CD4-positive, alpha-beta T cell (primary cell): ENCODE measurements at regions not wholly inside any gene's neighbourhood (a gene's known extent, or its start where the extent isn't known, plus 50 kb on each side); places are given as distances from the start of the nearest gene placed in this dataset.
A peak's percentile ranks its signal among the peaks of the same experiment; 100 is the strongest.

Experiments
- ATAC-seq: fragments of 200-7000 bp; cut with Tn5 transposase; one replicate; pipeline ENCODE4 v1.10.0; 2022; ENCODE audit warnings: mild to moderate bottlenecking; ENCODE audit not compliant: poor library complexity
- CTCF ChIA-PET: fragments of 350-600 bp; sonication (Branson Sonifier 250); formaldehyde crosslinking; loops from one replicate; lab custom pipeline; 2021; ENCODE audit warnings: antibody characterized with exemption, inconsistent platforms; lab: Charles Lee
- POLR2A ChIA-PET: fragments of 350-600 bp; sonication (Branson Sonifier 250); formaldehyde crosslinking; loops from one replicate; lab custom pipeline; 2021; ENCODE audit warnings: antibody characterized with exemption, inconsistent platforms; lab: Charles Lee
- DNase-seq, 14 experiments: peaks; one replicate each; pipeline ENCODE4 v3.0.0-alpha.2; 2013 to 2020; ENCODE audit warnings: mixed read lengths in 2 of 14
- H3K27ac ChIP-seq, 2 donors: one replicate each; pipeline versions ENCODE4 v1.5.1 to v1.7.0; 2013; ENCODE audit warnings: low read length in 2 of 2, low read depth in 1 of 2, mild to moderate bottlenecking in 1 of 2
- H3K27me3 ChIP-seq, 2 experiments: 1 replicate in 1 of 2; 2 replicates in 1 of 2; pipeline versions ENCODE4 v1.6.1 to v1.7.0; 2013; ENCODE audit warnings: low read length in 2 of 2, control low read depth in 1 of 2, mild to moderate bottlenecking in 1 of 2, moderate library complexity in 1 of 2; ENCODE audit not compliant: insufficient read depth in 2 of 2, control insufficient read depth in 1 of 2
- H3K36me3 ChIP-seq: one replicate; pipeline ENCODE4 v1.6.1; 2013; ENCODE audit warnings: low read length, control low read depth; ENCODE audit not compliant: insufficient read depth
- H3K4me1 ChIP-seq: one replicate; pipeline ENCODE4 v1.6.1; 2013; ENCODE audit warnings: low read length, control low read depth; ENCODE audit not compliant: insufficient read depth
- H3K4me3 ChIP-seq: one replicate; pipeline ENCODE4 v1.5.1; 2013; ENCODE audit warnings: mild to moderate bottlenecking, low read length, moderate library complexity
- H3K9me3 ChIP-seq, 2 experiments: 1 replicate in 1 of 2; 2 replicates in 1 of 2; pipeline versions ENCODE4 v1.6.1 to v1.7.0; 2013; ENCODE audit warnings: low read length in 2 of 2, mild to moderate bottlenecking in 2 of 2, control low read depth in 1 of 2, moderate library complexity in 1 of 2; ENCODE audit not compliant: control insufficient read depth in 1 of 2, insufficient read depth in 1 of 2
- H3K27ac Mint-ChIP-seq: one replicate; pipeline ENCODE4 v1.8.0; 2020; ENCODE audit warnings: mixed read lengths
- H3K27me3 Mint-ChIP-seq: one replicate; pipeline ENCODE4 v1.8.0; 2021; ENCODE audit warnings: mixed read lengths
- H3K36me3 Mint-ChIP-seq: one replicate; pipeline ENCODE4 v1.8.0; 2021; ENCODE audit warnings: low read depth, mixed read lengths
- H3K4me1 Mint-ChIP-seq: one replicate; pipeline ENCODE4 v1.8.0; 2021; ENCODE audit warnings: low read depth, mixed read lengths
- H3K4me3 Mint-ChIP-seq: one replicate; pipeline ENCODE4 v1.8.0; 2020; ENCODE audit warnings: mild to moderate bottlenecking, mixed read lengths
- H3K9me3 Mint-ChIP-seq: one replicate; pipeline ENCODE4 v1.8.0; 2020; ENCODE audit warnings: mixed read lengths
- intact Hi-C, 2 experiments: fragments of 100-400 bp; cut with DNase I in 1 of 2; cut with micrococcal nuclease in 1 of 2; formaldehyde crosslinking; loops; one replicate each; pipeline versions ENCODE4 v1.15.1 to v1.9.0; 2023 to 2025; cut with DNase I, micrococcal nuclease
- TF ChIP-seq, protein P1 (sequence below): fragments of 200-600 bp; IDR thresholded peaks from one replicate; pipeline ENCODE4 v1.8.0; 2022; ENCODE audit warnings: antibody characterized with exemption, mild to moderate bottlenecking

GRCh38 chr15:77867266-77868047 lies 210.1 kb downstream of the TBC1D2B start:
- Histone ChIP-seq H3K36me3 (no peaks in the 10 kb centered on the region), H3K27ac (no peak overlapping the region), H3K4me1 (peaks cover 5% of the 10 kb centered on the region), H3K9me3 (no peaks in the 10 kb centered on the region), H3K27me3 (no peaks in the 10 kb centered on the region), H3K4me3 (no peak overlapping the region)
- TF ChIP-seq, protein P1, sequence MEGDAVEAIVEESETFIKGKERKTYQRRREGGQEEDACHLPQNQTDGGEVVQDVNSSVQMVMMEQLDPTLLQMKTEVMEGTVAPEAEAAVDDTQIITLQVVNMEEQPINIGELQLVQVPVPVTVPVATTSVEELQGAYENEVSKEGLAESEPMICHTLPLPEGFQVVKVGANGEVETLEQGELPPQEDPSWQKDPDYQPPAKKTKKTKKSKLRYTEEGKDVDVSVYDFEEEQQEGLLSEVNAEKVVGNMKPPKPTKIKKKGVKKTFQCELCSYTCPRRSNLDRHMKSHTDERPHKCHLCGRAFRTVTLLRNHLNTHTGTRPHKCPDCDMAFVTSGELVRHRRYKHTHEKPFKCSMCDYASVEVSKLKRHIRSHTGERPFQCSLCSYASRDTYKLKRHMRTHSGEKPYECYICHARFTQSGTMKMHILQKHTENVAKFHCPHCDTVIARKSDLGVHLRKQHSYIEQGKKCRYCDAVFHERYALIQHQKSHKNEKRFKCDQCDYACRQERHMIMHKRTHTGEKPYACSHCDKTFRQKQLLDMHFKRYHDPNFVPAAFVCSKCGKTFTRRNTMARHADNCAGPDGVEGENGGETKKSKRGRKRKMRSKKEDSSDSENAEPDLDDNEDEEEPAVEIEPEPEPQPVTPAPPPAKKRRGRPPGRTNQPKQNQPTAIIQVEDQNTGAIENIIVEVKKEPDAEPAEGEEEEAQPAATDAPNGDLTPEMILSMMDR = no peak
- no peak for ATAC-seq
- no peak overlapping the region for H3K4me3 Mint-ChIP-seq
- ChIA-PET POLR2A (no interaction called here), CTCF (no interaction called here)
- H3K9me3 Mint-ChIP-seq = no peaks in the 10 kb centered on the region
- DNase-seq = peak in 1 of 14 experiments; percentile 17
- no peaks in the 10 kb centered on the region for H3K36me3 Mint-ChIP-seq
- intact Hi-C loops = no loop called here
- no peaks in the 10 kb centered on the region for H3K4me1 Mint-ChIP-seq
- H3K27me3 Mint-ChIP-seq = no peaks in the 10 kb centered on the region
- H3K27ac Mint-ChIP-seq = no peak overlapping the region

DNA sequence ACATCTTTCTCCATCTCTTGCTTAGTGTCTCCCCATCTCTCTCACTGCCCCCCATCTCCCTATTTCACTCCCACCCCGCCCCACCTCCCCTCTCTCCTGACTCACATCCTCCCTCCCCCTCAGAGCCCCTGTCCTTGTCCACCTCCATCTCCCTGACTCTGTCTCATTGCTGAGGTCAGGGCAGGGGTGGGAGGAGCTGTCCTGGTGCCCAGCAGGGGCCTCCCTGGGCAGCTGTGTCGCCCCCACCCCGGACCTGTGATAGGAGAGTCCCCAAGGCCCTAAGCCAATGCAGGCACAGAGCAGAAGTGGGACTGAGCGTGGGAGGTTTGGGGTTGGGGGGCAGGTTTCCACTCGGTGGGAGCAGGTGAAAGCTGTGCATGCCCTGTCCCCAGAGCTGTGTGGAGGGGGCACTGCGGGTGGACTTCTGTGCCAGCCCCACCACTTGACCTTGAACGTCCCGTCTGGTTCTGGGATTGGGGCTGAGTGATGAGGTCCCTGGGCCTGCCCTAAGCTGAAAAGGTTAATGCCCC lies 210.8 kb downstream of the TBC1D2B start:
- H3K9me3 ChIP-seq = no peaks in the 10 kb centered on the region
- ATAC-seq (no peak), DNase-seq (no peak)
- CTCF ChIA-PET = no interaction called here
- Mint-ChIP-seq H3K4me3 (no peak overlapping the region), H3K27ac (no peak overlapping the region), H3K9me3 (no peaks in the 10 kb centered on the region), H3K36me3 (no peaks in the 10 kb centered on the region), H3K4me1 (no peaks in the 10 kb centered on the region), H3K27me3 (no peaks in the 10 kb centered on the region)
- H3K36me3 ChIP-seq = no peaks in the 10 kb centered on the region
- no peak overlapping the region for H3K4me3 ChIP-seq
- no peaks in the 10 kb centered on the region for H3K27me3 ChIP-seq
- no peak overlapping the region for H3K27ac ChIP-seq
- intact Hi-C loops = no loop called here
- POLR2A ChIA-PET = no interaction called here
- TF ChIP-seq, protein P1 = no peak
- H3K4me1 ChIP-seq = peaks cover 5% of the 10 kb centered on the region

DNA sequence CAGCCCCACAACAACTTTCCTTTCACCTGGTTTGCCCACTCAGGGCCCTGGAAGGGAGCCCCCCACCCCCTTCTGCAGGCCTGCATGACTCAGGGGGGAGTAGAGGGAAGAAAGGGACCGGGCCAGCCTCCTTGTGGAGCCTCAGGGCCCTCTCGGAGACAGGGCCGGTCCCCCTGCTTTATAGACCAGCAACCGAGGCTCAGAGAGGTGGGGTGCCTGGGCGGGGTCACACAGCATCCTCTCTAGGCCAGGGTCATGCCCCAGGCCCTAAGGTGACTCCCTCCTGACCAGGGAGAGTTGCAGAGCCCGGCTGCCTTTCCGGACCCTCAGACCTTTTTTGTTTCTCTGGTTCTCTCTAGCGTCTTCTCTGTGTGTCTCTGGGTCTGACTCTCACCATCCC lies 211.3 kb downstream of the TBC1D2B start:
- Histone ChIP-seq H3K27me3 (no peaks in the 10 kb centered on the region), H3K27ac (no peak overlapping the region), H3K36me3 (no peaks in the 10 kb centered on the region), H3K9me3 (no peaks in the 10 kb centered on the region), H3K4me3 (no peak overlapping the region), H3K4me1 (peaks cover 5% of the 10 kb centered on the region)
- intact Hi-C loops = no loop called here
- Mint-ChIP-seq H3K27me3 (no peaks in the 10 kb centered on the region), H3K4me3 (no peak overlapping the region), H3K4me1 (no peaks in the 10 kb centered on the region), H3K27ac (no peak overlapping the region), H3K9me3 (no peaks in the 10 kb centered on the region), H3K36me3 (no peaks in the 10 kb centered on the region)
- ATAC-seq (no peak), DNase-seq (peak in 1 of 14 experiments; percentile 19)
- TF ChIP-seq, protein P1 = no peak
- CTCF ChIA-PET = no interaction called here
- POLR2A ChIA-PET = no interaction called here
